CD14-positive monocyte (primary cell): ENCODE measurements at regions not wholly inside any gene's neighbourhood (a gene's known extent, or its start where the extent isn't known, plus 50 kb on each side); places are given as distances from the start of the nearest gene placed in this dataset.

Experiments
- DNase-seq, 3 donors: peaks; one replicate each; pipeline ENCODE4 v3.0.0-alpha.2; 2011 to 2022
- H2AFZ ChIP-seq: 2 replicates; pipeline ENCODE4 v1.6.0; 2012; ENCODE audit warnings: mild to moderate bottlenecking, low read depth, low read length, inconsistent platforms; ENCODE audit not compliant: insufficient read depth, poor library complexity, severe bottlenecking
- H3K27ac ChIP-seq, 2 donors: 1 replicate in 1 of 2; 2 replicates in 1 of 2; pipeline ENCODE4 v1.5.1; 2012 to 2013; ENCODE audit warnings: low read length in 2 of 2, control low read depth in 1 of 2, inconsistent platforms in 1 of 2, low read depth in 1 of 2, mild to moderate bottlenecking in 1 of 2
- H3K27me3 ChIP-seq, 2 donors: one replicate each; pipeline versions ENCODE4 v1.6.0 to v1.6.1; 2011 to 2013; ENCODE audit warnings: low read length in 2 of 2; ENCODE audit not compliant: control insufficient read depth in 2 of 2, insufficient read depth in 2 of 2
- H3K36me3 ChIP-seq, 2 donors: replicated peaks in 1 of 2; 1 replicate in 1 of 2; 2 replicates in 1 of 2; pipeline versions ENCODE4 v1.5.1 to v1.6.1; 2012 to 2013; ENCODE audit warnings: low read length in 2 of 2, control low read depth in 1 of 2, inconsistent platforms in 1 of 2, mild to moderate bottlenecking in 1 of 2; ENCODE audit not compliant: insufficient read depth in 2 of 2, control insufficient read depth in 1 of 2
- H3K4me1 ChIP-seq, 2 donors: 1 replicate in 1 of 2; 2 replicates in 1 of 2; pipeline versions ENCODE4 v1.5.1 to v1.6.1; 2012 to 2013; ENCODE audit warnings: low read length in 2 of 2, control low read depth in 1 of 2, inconsistent platforms in 1 of 2, mild to moderate bottlenecking in 1 of 2, moderate library complexity in 1 of 2; ENCODE audit not compliant: insufficient read depth in 2 of 2, control insufficient read depth in 1 of 2
- H3K4me2 ChIP-seq: replicated peaks from 2 replicates; pipeline ENCODE3; 2012; ENCODE audit warnings: low read length, moderate library complexity, mild to moderate bottlenecking; ENCODE audit not compliant: poor library complexity, severe bottlenecking; ENCODE audit errors: extremely low read depth
- H3K4me3 ChIP-seq, 3 experiments: fragments of 200-600 bp in 1 of 3; sonication (generic) in 1 of 3; replicated peaks in 1 of 3; 1 replicate in 2 of 3; 2 replicates in 1 of 3; pipeline ENCODE4 v1.5.1; 2011 to 2013; ENCODE audit warnings: low read length in 3 of 3, mild to moderate bottlenecking in 3 of 3, control low read depth in 2 of 3, low read depth in 2 of 3, inconsistent platforms in 1 of 3, moderate library complexity in 1 of 3
- H3K79me2 ChIP-seq: 2 replicates; pipeline ENCODE4 v1.6.0; 2012; ENCODE audit warnings: mild to moderate bottlenecking, control low read depth, inconsistent platforms, low read length, moderate library complexity; ENCODE audit not compliant: insufficient read depth
- H3K9ac ChIP-seq: 2 replicates; pipeline ENCODE4 v1.6.0; 2017; ENCODE audit warnings: low read length, mild to moderate bottlenecking; ENCODE audit not compliant: insufficient read depth, poor library complexity, severe bottlenecking
- H3K9me3 ChIP-seq, 2 donors: replicated peaks in 1 of 2; 1 replicate in 1 of 2; 2 replicates in 1 of 2; pipeline versions ENCODE4 v1.5.1 to v1.6.1; 2012 to 2013; ENCODE audit warnings: low read length in 2 of 2, control low read depth in 1 of 2; ENCODE audit not compliant: control insufficient read depth in 1 of 2, insufficient read depth in 1 of 2
- H4K20me1 ChIP-seq: 2 replicates; pipeline ENCODE4 v1.6.0; 2012; ENCODE audit warnings: mild to moderate bottlenecking, low read length, control low read depth, moderate library complexity; ENCODE audit not compliant: insufficient read depth
- H3K27ac Mint-ChIP-seq, 7 donors: one replicate each; pipeline ENCODE4 v1.8.0; 2020; ENCODE audit warnings: mild to moderate bottlenecking in 7 of 7, mixed read lengths in 7 of 7, moderate library complexity in 6 of 7, inconsistent platforms in 2 of 7
- H3K27me3 Mint-ChIP-seq, 3 donors: one replicate each; pipeline ENCODE4 v1.8.0; 2021 to 2022; ENCODE audit warnings: low read depth in 3 of 3, mild to moderate bottlenecking in 3 of 3, mixed read lengths in 3 of 3, moderate library complexity in 3 of 3, inconsistent platforms in 1 of 3
- H3K36me3 Mint-ChIP-seq, 2 donors: one replicate each; pipeline ENCODE4 v1.8.0; 2020; ENCODE audit warnings: mixed read lengths in 2 of 2, inconsistent platforms in 1 of 2, mild to moderate bottlenecking in 1 of 2
- H3K4me1 Mint-ChIP-seq: one replicate; pipeline ENCODE4 v1.8.0; 2020; ENCODE audit warnings: mild to moderate bottlenecking, mixed read lengths
- H3K4me3 Mint-ChIP-seq, 2 donors: one replicate each; pipeline ENCODE4 v1.8.0; 2020; ENCODE audit warnings: mild to moderate bottlenecking in 2 of 2, mixed read lengths in 2 of 2, moderate library complexity in 1 of 2
- H3K9me3 Mint-ChIP-seq, 7 donors: one replicate each; pipeline ENCODE4 v1.8.0; 2020 to 2022; ENCODE audit warnings: mixed read lengths in 7 of 7, mild to moderate bottlenecking in 6 of 7, moderate library complexity in 6 of 7, inconsistent platforms in 2 of 7
- WGBS: methylation state at CpG from one replicate; pipeline ENCODE4 v1.1.5; 2013; ENCODE audit warnings: missing lambda C conversion rate; ENCODE audit not compliant: insufficient coverage; 5-methylcytosine and 5-hydroxymethylcytosine counted together
- intact Hi-C, 2 donors: fragments of 100-400 bp; cut with micrococcal nuclease; formaldehyde crosslinking; loops; one replicate each; pipeline versions ENCODE4 v1.15.0 to v1.15.1; 2023
- TF ChIP-seq, protein P1 (sequence below): fragments of 200-600 bp; IDR thresholded peaks from one replicate; pipeline ENCODE4 v1.8.0; 2022; ENCODE audit warnings: antibody characterized with exemption, mild to moderate bottlenecking

DNA sequence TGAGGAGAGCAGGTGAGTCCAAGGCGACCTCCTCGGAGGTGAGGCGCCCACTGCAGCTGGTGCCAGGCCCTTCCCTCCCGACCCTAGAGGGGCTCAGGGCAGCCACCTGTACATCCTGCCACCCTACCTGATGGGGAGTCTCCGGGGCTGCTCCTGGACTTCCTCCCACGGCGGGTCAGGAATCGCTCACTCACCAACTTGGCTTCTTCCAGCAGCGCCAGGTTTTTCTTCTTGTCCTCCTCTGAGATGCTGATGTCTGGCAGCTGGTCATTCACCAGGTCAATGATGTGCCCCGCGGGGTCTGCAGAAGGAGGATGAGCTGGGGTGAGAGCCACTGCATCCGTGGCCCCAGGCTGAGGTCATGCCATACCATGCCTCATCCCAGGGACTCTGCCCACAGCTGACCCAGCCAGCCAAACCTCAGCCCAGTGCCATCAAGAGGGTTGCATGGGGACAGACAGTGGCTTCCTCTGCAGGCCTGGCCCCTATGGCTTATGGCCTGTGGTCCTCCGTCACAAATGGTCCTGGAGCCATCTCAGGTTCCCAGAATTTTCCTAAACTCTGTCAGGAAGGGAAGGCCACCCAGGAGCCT, 61.0 kb upstream of the LYVE1 start:
- Mint-ChIP-seq H3K4me1 (peaks cover 11% of the 10 kb centered on the region), H3K36me3 (no peaks in the 10 kb centered on the region), H3K27me3 (peaks cover 1% of the 10 kb centered on the region in 3 donors), H3K9me3 (peaks cover 0 to 3% (median 0%) of the 10 kb centered on the region in 7 donors), H3K27ac (no peak overlapping the region), H3K4me3 (no peak overlapping the region)
- Histone ChIP-seq H3K27ac (no peak overlapping the region), H3K27me3 (no peaks in the 10 kb centered on the region), H2AFZ (no peak overlapping the region), H3K9me3 (no peaks in the 10 kb centered on the region), H3K4me3 (no peak overlapping the region), H3K36me3 (no peaks in the 10 kb centered on the region), H3K79me2 (no peaks in the 10 kb centered on the region), H3K9ac (no peak overlapping the region), H4K20me1 (no peaks in the 10 kb centered on the region), H3K4me2 (no peak overlapping the region), H3K4me1 (peaks cover 12 to 14% of the 10 kb centered on the region in 2 donors)
- intact Hi-C loops = loop anchor here in 1 of 2 donors (5.0 kb wide), 1 partner anchor 427 kb away; no protein-coding TSS in a partner anchor
- no peak for DNase-seq
- 93% methylated on average over 12 of the region's 13 CpGs for WGBS
- TF ChIP-seq, protein P1, sequence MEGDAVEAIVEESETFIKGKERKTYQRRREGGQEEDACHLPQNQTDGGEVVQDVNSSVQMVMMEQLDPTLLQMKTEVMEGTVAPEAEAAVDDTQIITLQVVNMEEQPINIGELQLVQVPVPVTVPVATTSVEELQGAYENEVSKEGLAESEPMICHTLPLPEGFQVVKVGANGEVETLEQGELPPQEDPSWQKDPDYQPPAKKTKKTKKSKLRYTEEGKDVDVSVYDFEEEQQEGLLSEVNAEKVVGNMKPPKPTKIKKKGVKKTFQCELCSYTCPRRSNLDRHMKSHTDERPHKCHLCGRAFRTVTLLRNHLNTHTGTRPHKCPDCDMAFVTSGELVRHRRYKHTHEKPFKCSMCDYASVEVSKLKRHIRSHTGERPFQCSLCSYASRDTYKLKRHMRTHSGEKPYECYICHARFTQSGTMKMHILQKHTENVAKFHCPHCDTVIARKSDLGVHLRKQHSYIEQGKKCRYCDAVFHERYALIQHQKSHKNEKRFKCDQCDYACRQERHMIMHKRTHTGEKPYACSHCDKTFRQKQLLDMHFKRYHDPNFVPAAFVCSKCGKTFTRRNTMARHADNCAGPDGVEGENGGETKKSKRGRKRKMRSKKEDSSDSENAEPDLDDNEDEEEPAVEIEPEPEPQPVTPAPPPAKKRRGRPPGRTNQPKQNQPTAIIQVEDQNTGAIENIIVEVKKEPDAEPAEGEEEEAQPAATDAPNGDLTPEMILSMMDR = no peak

DNA sequence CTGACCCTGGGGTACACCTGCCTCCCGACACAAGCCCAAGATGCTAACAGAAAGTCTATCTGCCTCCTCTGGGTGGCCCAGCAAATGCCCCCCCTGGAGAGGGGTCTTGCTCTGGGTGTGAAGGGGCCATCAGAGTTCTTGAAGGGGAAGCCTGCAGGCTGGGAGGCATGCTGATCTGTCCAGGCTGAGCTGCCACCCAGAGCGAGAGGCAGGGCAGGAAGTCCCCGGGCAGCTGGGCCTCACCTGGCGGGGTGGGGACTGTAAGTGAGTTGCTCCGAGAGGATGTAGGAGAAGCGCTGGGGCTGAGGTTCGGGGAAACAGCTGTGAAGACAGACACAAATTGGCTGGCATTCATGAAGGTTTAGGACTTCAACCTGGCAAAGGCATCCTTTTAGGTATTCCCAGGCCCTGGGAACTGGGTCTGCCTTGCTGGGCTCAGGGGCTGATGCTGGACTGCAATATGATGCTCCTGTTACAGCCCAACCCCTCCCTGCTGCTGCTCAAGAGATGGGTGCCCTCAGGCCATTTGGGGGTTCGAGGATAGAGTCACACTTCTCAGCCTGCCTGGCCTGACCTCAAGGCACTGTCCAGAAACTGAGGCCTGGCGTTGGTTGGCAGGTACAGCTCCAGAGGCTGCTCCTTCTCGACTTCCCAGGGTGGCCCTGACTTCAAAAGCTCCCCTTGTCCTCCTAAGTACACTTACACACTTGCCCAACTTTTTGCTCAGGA, 60.2 kb upstream of the LYVE1 start:
- no peak for DNase-seq
- TF ChIP-seq, protein P1 = no peak
- no peaks in the 10 kb centered on the region for H3K79me2 ChIP-seq
- H3K4me3 ChIP-seq = no peak overlapping the region
- Mint-ChIP-seq H3K9me3 (peaks cover 0 to 3% (median 0%) of the 10 kb centered on the region in 7 donors), H3K36me3 (no peaks in the 10 kb centered on the region), H3K27me3 (peaks cover 1% of the 10 kb centered on the region in 3 donors), H3K27ac (no peak overlapping the region), H3K4me3 (no peak overlapping the region), H3K4me1 (peaks cover 19% of the 10 kb centered on the region)
- no peaks in the 10 kb centered on the region for H3K36me3 ChIP-seq
- peaks cover 20 to 23% of the 10 kb centered on the region in 2 donors for H3K4me1 ChIP-seq
- H2AFZ ChIP-seq = no peak overlapping the region
- H4K20me1 ChIP-seq = no peaks in the 10 kb centered on the region
- no peak overlapping the region for H3K9ac ChIP-seq
- WGBS = 57% methylated on average over 7 of the region's 10 CpGs
- no peak overlapping the region for H3K27ac ChIP-seq
- H3K27me3 ChIP-seq = no peaks in the 10 kb centered on the region
- intact Hi-C loops = no loop called here
- H3K9me3 ChIP-seq = no peaks in the 10 kb centered on the region
- no peak overlapping the region for H3K4me2 ChIP-seq
